LNCAP (cell line): ENCODE measurements at regions not wholly inside any gene's neighbourhood (a gene's known extent, or its start where the extent isn't known, plus 50 kb on each side); places are given as distances from the start of the nearest gene placed in this dataset.

Experiments
- CTCF ChIP-seq: fragments of 450-650 bp; IDR thresholded peaks from 2 replicates; pipeline ENCODE4 v1.5.1; 2017; ENCODE audit warnings: mild to moderate bottlenecking

- no peak for TF ChIP-seq CTCF
These were observed 1883.4 kb upstream of the RAG2 start for GRCh38 chr11:38481391-38481790.

- no peak for TF ChIP-seq CTCF
These were observed 1879.0 kb upstream of the RAG2 start for GRCh38 chr11:38476808-38477575.

- no peak for TF ChIP-seq CTCF
These were observed 1863.7 kb upstream of the RAG2 start for GRCh38 chr11:38461751-38462150.

- TF ChIP-seq CTCF: no peak
These were observed 1862.9 kb upstream of the RAG2 start for GRCh38 chr11:38460896-38461295.

DNA sequence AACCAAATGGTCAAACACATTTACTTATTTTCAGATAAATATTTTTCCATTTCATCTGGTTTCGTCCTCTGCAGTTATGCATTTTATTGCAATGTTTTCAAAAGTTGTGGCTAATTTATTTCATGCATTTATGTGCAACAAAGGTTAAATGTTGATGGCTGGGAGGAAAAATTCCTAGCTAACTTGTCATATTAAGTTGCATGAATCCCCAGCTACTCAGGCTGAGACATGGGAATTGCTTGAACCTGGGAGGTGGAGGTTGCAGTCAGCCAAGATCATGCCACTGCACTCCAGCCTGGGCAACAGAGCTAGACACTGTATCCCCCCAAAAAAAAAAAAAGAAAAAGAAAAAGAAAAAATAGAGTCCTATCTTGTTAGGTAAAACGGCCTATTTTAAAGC is 1862.4 kb upstream of the RAG2 start:
- TF ChIP-seq CTCF: no peak

- no peak for TF ChIP-seq CTCF
These were observed 1858.3 kb upstream of the RAG2 start for GRCh38 chr11:38456371-38456770.

DNA sequence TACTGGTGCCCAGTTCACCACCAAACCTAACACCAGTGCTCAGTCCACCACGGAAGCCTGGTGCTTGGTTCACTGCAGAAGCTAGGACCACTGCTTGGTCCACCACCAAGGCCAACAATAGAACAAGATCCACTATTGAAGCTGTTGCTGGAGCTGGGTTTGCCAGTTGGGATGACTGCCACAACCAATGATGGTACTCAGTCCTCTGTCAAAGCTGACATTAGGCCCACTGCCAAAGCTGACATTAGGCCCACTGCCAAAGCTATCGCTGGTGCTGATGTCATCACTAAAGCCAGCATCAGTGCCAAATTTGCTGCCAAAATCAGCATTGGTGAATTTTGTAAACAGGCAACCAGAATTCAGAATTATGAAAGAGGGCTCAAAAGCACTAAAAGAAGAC is 1850.2 kb upstream of the RAG2 start:
- no peak for TF ChIP-seq CTCF

DNA sequence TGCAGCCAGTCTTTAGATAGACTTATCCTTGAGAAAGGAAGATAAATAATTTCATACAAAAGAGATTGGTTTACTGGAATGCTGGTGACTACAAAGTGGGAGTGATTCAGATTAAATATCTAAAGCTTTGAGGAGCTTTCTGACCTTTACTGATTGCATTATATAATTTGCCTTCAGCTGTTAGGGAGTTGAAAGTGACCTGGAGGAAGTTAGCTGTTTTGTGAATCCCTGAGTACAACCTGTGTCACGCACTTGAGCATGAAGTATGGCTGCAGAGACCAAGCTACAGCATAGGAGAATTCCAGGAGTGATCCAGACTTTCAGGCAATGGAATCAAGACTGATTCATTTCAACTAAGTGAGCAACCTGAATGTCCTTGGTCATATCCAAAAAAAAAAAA is 1848.3 kb upstream of the RAG2 start:
- TF ChIP-seq CTCF: no peak
